Endodermal cell (in vitro differentiated cells): ENCODE measurements at regions not wholly inside any gene's neighbourhood (a gene's known extent, or its start where the extent isn't known, plus 50 kb on each side); places are given as distances from the start of the nearest gene placed in this dataset.

Experiments
- DNase-seq: peaks from one replicate; pipeline ENCODE4 v3.0.0-alpha.2; 2017
- H3K27ac ChIP-seq: 2 replicates; pipeline ENCODE4 v1.5.1; 2013; ENCODE audit warnings: mild to moderate bottlenecking, low read depth, low read length, moderate library complexity
- H3K27me3 ChIP-seq: 2 replicates; pipeline ENCODE4 v1.6.1; 2013; ENCODE audit warnings: mild to moderate bottlenecking, low read length, moderate library complexity; ENCODE audit not compliant: insufficient read depth, control insufficient read depth, poor library complexity, severe bottlenecking
- H3K36me3 ChIP-seq: 2 replicates; pipeline ENCODE4 v1.7.0; 2013; ENCODE audit warnings: mild to moderate bottlenecking, low read length, moderate library complexity; ENCODE audit not compliant: control insufficient read depth, insufficient read depth
- H3K4me1 ChIP-seq: one replicate; pipeline ENCODE4 v1.7.0; 2013; ENCODE audit warnings: low read length; ENCODE audit not compliant: control insufficient read depth, insufficient read depth
- H3K4me3 ChIP-seq: 2 replicates; pipeline ENCODE4 v1.5.1; 2013; ENCODE audit warnings: mild to moderate bottlenecking, low read length, moderate library complexity
- H3K9ac ChIP-seq: 2 replicates; pipeline ENCODE4 v1.6.1; 2013; ENCODE audit warnings: mild to moderate bottlenecking, low read length, moderate library complexity; ENCODE audit not compliant: poor library complexity, severe bottlenecking; ENCODE audit errors: extremely low read depth
- H3K9me3 ChIP-seq: 2 replicates; pipeline ENCODE4 v1.6.1; 2013; ENCODE audit warnings: mild to moderate bottlenecking, low read length, moderate library complexity; ENCODE audit not compliant: control insufficient read depth
- H3K27ac Mint-ChIP-seq: 2 replicates; pipeline ENCODE4 v1.8.0; 2020; ENCODE audit warnings: mixed read lengths
- H3K27me3 Mint-ChIP-seq: 2 replicates; pipeline ENCODE4 v1.8.0; 2021; ENCODE audit warnings: mild to moderate bottlenecking, mixed read lengths; ENCODE audit not compliant: insufficient read depth
- H3K36me3 Mint-ChIP-seq: 2 replicates; pipeline ENCODE4 v1.8.0; 2020; ENCODE audit warnings: low read depth, mixed read lengths
- H3K4me1 Mint-ChIP-seq: 2 replicates; pipeline ENCODE4 v1.8.0; 2020; ENCODE audit warnings: mixed read lengths
- H3K4me3 Mint-ChIP-seq: 2 replicates; pipeline ENCODE4 v1.8.0; 2020; ENCODE audit warnings: mild to moderate bottlenecking, moderate library complexity, mixed read lengths
- H3K9me3 Mint-ChIP-seq: 2 replicates; pipeline ENCODE4 v1.8.0; 2020; ENCODE audit warnings: mild to moderate bottlenecking, mixed read lengths
- whole genome bisulfite sequencing, 2 experiments: methylation state at CpG; one replicate each; pipeline versions ENCODE4 v1.1.5 to v1.1.7; 2013; ENCODE audit warnings: missing lambda C conversion rate in 2 of 2, mixed read lengths in 1 of 2; ENCODE audit not compliant: insufficient coverage in 1 of 2, insufficient read length in 1 of 2; 5-methylcytosine and 5-hydroxymethylcytosine counted together
- TF ChIP-seq, protein P1 (sequence below): fragments of 200-600 bp; sonication (generic); conservative IDR thresholded peaks from 2 replicates; pipeline ENCODE4 v1.5.0; 2021; ENCODE audit warnings: antibody characterized with exemption, mild to moderate bottlenecking

DNA sequence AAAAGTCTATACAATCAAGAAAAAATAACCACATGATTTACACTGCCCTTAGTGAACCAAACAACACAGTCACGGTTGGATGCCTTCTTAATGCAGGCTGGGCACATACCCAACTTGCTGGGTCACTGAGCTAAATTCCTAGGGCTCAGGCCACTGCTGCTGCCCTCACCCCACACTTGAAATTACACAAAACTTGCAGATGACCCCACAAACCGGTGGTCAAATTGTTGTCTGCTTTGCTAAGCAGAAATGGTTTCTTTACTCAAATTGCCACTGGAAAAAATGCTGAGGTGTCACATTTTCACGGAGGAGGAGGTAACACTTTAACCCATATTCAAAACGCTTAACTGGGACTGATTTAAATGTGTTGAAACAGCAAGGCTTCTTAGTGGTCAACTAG lies 62.4 kb downstream of the HMHB1 start:
- no peaks in the 10 kb centered on the region for H3K4me1 ChIP-seq
- no peaks in the 10 kb centered on the region for H3K9me3 Mint-ChIP-seq
- H3K4me3 ChIP-seq, result no peak overlapping the region
- no peak overlapping the region for H3K27ac Mint-ChIP-seq
- DNase-seq, result no peak
- no peak overlapping the region for H3K9ac ChIP-seq
- no peaks in the 10 kb centered on the region for H3K27me3 Mint-ChIP-seq
- H3K9me3 ChIP-seq, result no peaks in the 10 kb centered on the region
- no peak overlapping the region for H3K4me3 Mint-ChIP-seq
- TF ChIP-seq, protein P1, sequence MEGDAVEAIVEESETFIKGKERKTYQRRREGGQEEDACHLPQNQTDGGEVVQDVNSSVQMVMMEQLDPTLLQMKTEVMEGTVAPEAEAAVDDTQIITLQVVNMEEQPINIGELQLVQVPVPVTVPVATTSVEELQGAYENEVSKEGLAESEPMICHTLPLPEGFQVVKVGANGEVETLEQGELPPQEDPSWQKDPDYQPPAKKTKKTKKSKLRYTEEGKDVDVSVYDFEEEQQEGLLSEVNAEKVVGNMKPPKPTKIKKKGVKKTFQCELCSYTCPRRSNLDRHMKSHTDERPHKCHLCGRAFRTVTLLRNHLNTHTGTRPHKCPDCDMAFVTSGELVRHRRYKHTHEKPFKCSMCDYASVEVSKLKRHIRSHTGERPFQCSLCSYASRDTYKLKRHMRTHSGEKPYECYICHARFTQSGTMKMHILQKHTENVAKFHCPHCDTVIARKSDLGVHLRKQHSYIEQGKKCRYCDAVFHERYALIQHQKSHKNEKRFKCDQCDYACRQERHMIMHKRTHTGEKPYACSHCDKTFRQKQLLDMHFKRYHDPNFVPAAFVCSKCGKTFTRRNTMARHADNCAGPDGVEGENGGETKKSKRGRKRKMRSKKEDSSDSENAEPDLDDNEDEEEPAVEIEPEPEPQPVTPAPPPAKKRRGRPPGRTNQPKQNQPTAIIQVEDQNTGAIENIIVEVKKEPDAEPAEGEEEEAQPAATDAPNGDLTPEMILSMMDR, result no peak
- H3K36me3 ChIP-seq, result no peaks in the 10 kb centered on the region
- 75 to 86% methylated on average over 3 to 4 of the region's 4 CpGs for WGBS, 2 experiments
- no peaks in the 10 kb centered on the region for H3K36me3 Mint-ChIP-seq
- no peak overlapping the region for H3K27ac ChIP-seq
- no peaks in the 10 kb centered on the region for H3K27me3 ChIP-seq
- peaks cover 6% of the 10 kb centered on the region for H3K4me1 Mint-ChIP-seq

GRCh38 chr5:143877196-143877595 lies 65.2 kb downstream of the HMHB1 start:
- Mint-ChIP-seq H3K27ac (no peak overlapping the region), H3K4me1 (no peaks in the 10 kb centered on the region), H3K36me3 (no peaks in the 10 kb centered on the region), H3K4me3 (no peak overlapping the region), H3K9me3 (no peaks in the 10 kb centered on the region), H3K27me3 (no peaks in the 10 kb centered on the region)
- Histone ChIP-seq H3K27me3 (no peaks in the 10 kb centered on the region), H3K9ac (no peak overlapping the region), H3K4me1 (no peaks in the 10 kb centered on the region), H3K36me3 (no peaks in the 10 kb centered on the region), H3K27ac (no peak overlapping the region), H3K4me3 (no peak overlapping the region), H3K9me3 (no peaks in the 10 kb centered on the region)
- 92% methylated on average over 2 of the region's 2 CpGs; no CpG with 5 or more reads in 1 of the 2 experiments for WGBS, 2 experiments
- DNase-seq, result no peak
- TF ChIP-seq, protein P1, result no peak

GRCh38 chr5:143878430-143878829 lies 66.5 kb downstream of the HMHB1 start:
- 91 to 96% methylated on average over 2 to 5 of the region's 5 CpGs for WGBS, 2 experiments
- no peak overlapping the region for H3K27ac Mint-ChIP-seq
- H3K9ac ChIP-seq, result no peak overlapping the region
- no peaks in the 10 kb centered on the region for H3K36me3 ChIP-seq
- TF ChIP-seq, protein P1, result no peak
- DNase-seq, result no peak
- no peaks in the 10 kb centered on the region for H3K4me1 Mint-ChIP-seq
- no peak overlapping the region for H3K27ac ChIP-seq
- H3K4me3 Mint-ChIP-seq, result no peak overlapping the region
- H3K36me3 Mint-ChIP-seq, result no peaks in the 10 kb centered on the region
- no peaks in the 10 kb centered on the region for H3K9me3 ChIP-seq
- H3K4me3 ChIP-seq, result no peak overlapping the region
- H3K4me1 ChIP-seq, result no peaks in the 10 kb centered on the region
- H3K9me3 Mint-ChIP-seq, result no peaks in the 10 kb centered on the region
- no peaks in the 10 kb centered on the region for H3K27me3 ChIP-seq
- no peaks in the 10 kb centered on the region for H3K27me3 Mint-ChIP-seq
